HG03565 (cell line): ENCODE measurements at regions not wholly inside any gene's neighbourhood (a gene's known extent, or its start where the extent isn't known, plus 50 kb on each side); places are given as distances from the start of the nearest gene placed in this dataset.
"Not testable (repeated sequence)": the region's sequence is repeated elsewhere in the genome, so short reads cannot be mapped to it uniquely, and the experiment has no call there.

Experiments
- ATAC-seq: cut with Tn5 transposase; IDR thresholded peaks from one replicate; pipeline ENCODE4 v1.9.1; 2021; ENCODE audit warnings: mild to moderate bottlenecking, moderate library complexity; ENCODE audit not compliant: unreplicated experiment

- no peak for ATAC-seq
Observed at GRCh38 chr6:153575528-153575927, 444.4 kb upstream of the RGS17 start.

- no peak for ATAC-seq
Observed at GRCh38 chr6:153574231-153574630, 443.1 kb upstream of the RGS17 start.

GRCh38 chr6:153572371-153572770 is 441.3 kb upstream of the RGS17 start:
- ATAC-seq = no peak

DNA sequence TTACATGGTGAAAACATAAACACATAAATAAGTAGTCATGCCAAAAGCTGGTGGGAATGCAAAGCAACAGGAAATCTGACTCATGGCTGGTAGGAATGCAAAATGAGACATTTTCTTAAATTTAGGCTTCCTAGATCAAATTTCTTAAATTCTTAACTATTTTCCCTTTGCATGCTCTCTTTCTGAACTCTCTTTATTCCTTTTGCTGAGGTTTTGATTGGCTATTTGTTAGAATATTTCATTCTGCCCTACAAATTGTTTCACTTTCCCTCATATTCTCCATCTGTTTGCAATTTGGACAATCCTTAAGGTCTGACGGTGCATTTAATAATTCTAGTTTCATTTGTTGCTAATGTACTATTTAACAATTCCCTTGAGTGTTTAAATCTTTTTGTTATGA is 437.5 kb upstream of the RGS17 start:
- no peak for ATAC-seq

- no peak for ATAC-seq
Observed at GRCh38 chr6:153564803-153565202, 433.7 kb upstream of the RGS17 start.

- ATAC-seq = no peak
Observed at GRCh38 chr6:153563001-153563400, 431.9 kb upstream of the RGS17 start.

DNA sequence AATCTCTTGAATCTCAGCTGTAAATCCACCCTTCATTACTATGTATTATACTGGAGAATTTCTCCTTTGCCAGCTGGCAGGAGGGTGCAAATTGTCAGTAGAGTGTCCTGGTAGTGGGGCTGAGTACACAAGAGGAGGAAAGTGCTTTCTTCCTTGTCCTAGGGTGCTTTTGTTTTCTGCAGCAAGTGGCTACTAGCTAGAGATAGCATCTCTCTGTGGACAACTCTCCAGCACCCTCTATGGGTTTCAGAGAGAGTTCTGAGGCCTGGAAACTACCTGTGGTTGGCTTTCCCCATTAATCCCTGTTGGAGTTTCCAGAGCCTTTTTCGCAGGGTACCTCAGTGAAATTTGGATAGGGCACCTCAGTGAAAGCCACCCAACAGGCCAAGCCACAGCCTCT is 422.5 kb upstream of the RGS17 start:
- ATAC-seq = no peak

DNA sequence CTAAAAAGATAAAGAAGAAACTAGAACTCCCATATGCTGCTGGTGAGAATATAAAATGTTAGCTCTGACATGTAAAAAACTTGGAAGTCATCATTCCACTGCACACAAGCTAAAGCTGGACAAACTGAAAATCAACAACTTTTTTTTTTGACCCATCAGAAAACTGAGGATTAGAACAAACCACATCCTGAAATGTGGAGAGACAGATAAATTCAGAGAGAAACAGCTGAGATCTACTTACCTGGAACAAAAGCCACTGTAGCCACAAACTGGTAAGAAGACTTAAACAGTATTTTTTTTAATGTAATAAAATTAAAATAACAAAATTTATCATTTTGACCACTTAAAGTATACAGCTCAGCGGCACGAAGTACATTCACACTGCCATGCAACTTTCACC is 408.5 kb upstream of the RGS17 start:
- no peak for ATAC-seq

DNA sequence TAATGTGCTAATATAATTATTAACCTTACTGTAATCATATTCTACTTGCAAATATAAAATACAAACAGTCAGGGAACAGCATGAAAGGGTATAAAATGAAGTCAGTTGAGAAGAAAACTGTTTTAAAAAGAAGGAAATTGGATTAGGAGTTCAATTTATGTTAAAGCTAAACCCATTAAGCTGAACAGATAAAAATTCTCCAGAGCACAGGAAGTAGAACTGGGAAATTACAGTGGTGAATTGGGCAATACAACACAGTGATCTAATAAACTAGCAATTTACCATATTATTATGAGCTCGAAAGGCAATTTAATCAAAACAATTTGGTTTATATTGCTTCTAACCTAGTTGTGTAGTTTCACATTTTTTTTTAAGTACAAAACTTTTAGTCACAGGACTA is 407.4 kb upstream of the RGS17 start:
- ATAC-seq = no peak

DNA sequence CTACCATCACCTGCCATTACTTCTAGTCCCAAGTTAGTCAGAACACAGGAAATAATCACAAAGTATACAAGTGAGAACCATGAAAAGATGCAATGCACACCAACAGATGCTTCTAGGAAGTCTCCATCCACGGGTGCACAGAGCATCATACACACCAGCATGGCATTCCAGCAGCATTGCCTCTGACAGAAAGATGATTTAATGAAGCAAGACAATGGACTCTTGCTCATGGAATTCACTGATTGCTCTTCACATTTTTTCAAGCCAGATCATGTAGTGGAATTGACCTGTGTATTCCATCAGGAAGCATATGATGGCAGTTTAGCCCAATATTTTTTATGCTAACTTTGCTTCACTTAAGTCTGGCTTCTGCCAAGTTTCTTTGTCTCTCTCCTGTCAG is 406.3 kb upstream of the RGS17 start:
- no peak for ATAC-seq

DNA sequence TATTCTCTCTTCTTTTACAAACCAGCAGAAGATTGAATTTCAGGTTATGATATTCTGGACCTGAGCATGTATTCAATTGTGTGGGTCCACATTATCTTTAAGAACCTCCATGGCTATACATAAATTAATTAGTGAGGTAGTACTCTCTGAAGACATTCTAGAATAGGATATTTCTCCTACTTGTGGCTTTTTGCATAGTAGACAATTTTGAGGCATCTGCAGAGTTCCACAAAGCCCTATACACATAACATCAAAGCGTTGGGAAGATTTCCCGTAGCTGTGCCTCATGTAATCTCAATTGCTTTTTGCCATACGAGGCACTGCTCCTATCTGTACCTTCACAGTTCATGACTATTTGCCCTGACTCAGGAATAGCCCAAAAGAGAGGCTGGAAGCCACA is 395.4 kb upstream of the RGS17 start:
- ATAC-seq = no peak

GRCh38 chr6:153525998-153526397 is 394.9 kb upstream of the RGS17 start:
- ATAC-seq = no peak

- ATAC-seq = no peak
Observed at GRCh38 chr6:153523390-153523789, 392.3 kb upstream of the RGS17 start.

- peak; percentile 89 for ATAC-seq
Observed at GRCh38 chr6:153511896-153512496, 380.9 kb upstream of the RGS17 start.

- ATAC-seq = no peak
Observed at GRCh38 chr6:153503810-153504209, 372.7 kb upstream of the RGS17 start.

GRCh38 chr6:153493501-153493900 is 362.4 kb upstream of the RGS17 start:
- ATAC-seq = no peak

DNA sequence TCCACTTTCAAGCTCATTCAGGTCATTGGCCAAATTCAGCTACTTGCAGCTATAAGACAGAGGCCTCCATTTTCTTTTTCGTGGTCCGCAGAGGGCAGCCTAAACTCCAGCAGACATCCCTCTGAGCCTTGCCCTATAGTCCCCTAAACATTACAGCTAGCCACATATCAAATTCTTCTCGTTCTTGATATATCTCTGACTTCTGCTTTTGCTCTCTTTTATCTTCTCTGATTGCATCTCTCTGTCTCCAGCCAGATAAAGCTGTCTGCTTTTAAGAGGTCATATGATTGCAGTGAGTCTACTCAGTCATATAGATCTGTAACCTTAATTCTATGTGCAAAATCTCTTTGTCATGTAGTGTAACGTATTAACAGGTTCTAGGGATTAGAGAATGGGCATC is 358.4 kb upstream of the RGS17 start:
- no peak for ATAC-seq

DNA sequence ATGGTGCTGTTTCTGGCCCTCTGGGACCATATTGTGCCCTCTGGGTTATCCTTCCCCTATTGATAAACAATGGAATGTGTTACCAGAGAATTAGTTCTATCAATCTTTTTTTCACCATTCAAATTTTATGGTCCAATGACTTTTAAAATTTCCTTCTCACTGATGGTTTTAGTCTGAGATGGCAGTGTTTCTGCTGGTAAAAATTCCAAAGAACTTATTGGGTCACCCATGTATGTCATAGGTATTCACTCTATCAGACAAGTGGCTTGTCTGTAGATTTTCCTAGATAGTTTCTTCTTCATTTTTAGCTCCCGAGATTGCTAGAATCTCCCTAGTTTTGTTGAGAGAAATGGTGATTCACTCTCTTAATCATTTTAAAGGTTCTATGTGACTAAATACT is 357.2 kb upstream of the RGS17 start:
- ATAC-seq = no peak

- no peak for ATAC-seq
Observed at GRCh38 chr6:153485072-153485471, 354.0 kb upstream of the RGS17 start.

- ATAC-seq = no peak
Observed at GRCh38 chr6:153484056-153484455, 353.0 kb upstream of the RGS17 start.

DNA sequence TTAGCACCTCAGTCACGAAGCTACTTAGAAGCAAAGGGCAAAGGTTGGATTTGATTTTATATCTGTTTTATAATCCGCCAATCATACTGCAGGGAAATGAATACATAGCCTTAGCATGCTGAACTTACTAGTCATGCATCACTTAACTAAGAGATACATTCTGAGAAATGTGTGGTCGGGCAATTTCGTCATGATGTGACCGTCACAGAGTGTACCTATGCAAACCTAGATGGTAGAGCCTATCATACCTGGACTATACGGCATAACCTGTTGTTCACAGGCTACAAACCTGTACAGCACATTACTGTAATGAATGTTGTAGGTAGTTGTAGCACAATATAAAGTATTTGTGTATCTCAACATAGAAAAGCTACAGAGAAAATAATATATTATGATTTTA is 345.2 kb upstream of the RGS17 start:
- no peak for ATAC-seq

DNA sequence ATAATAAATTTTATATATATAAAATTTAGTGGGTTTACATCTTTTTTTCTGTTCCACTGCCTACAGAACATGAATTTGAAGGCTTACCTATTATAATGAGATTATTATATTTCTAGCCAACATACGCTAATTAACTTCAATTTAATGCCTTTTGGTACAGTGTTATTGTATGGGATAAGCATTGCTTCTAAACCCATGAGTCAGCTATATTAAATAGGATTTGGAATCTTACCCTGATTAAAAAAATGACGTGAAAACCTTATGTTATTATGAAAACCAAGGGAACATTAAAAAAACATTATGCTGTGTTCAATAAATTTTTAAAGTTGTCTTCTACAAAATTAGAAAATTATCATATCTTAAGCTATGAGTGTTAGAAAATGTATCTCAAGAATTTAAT is 334.0 kb upstream of the RGS17 start:
- no peak for ATAC-seq

GRCh38 chr6:153449279-153449678 is 318.2 kb upstream of the RGS17 start:
- no peak for ATAC-seq

DNA sequence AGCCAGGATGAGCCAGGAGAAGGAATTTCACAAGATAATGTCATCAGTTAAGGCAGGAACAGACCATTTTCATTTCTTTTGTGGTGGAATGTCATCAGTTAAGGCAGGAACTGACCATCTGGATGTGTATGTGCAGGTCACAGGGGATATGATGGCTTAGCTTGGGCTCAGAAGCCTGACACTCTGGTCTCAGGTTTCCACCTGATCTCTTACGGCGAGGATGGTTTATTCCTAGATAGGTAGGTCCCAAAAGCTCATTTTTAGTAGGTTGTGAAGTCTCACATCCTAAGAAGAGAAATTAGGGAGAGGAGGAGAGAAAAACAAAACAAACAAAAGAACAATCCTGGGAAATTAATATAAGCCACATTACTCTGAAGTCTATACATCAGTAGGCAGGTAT is 311.7 kb upstream of the RGS17 start:
- ATAC-seq = not testable (repeated sequence)
